ENCODE measurements at regions not wholly inside any gene's neighbourhood (a gene's known extent, or its start where the extent isn't known, plus 50 kb on each side); places are given as distances from the start of the nearest gene placed in this dataset.

- TF ChIP-seq ZNF142 (CRISPR knock-in tag; IDR thresholded peaks at IDR 0.05) (no peak), KLF13 (CRISPR knock-in tag; IDR thresholded peaks at IDR 0.05) (no peak), ZNF207 (IDR thresholded peaks at IDR 0.05; ENCODE audit: borderline replicate concordance) (no peak), NR0B2 (CRISPR knock-in tag; IDR thresholded peaks at IDR 0.05) (no peak), SNRNP70 (IDR thresholded peaks at IDR 0.05; ENCODE audit: low read depth, low read length) (no peak), RBM22 (optimal IDR thresholded peaks at IDR 0.05; ENCODE audit: low read length) (no peak), ZNF335 (CRISPR knock-in tag; IDR thresholded peaks at IDR 0.05) (no peak)
Measured at GRCh38 chr15:38687340-38687739, 122.7 kb upstream of the RASGRP1 start (continued).
